ENCODE measurements at regions not wholly inside any gene's neighbourhood (a gene's known extent, or its start where the extent isn't known, plus 50 kb on each side); places are given as distances from the start of the nearest gene placed in this dataset.

- TF ChIP-seq CTCF (IDR thresholded peaks at IDR 0.05): no peak
- no peak for TF ChIP-seq POLR2A (IDR thresholded peaks at IDR 0.05)
Measured at GRCh38 chr2:238510911-238511613, 84.3 kb downstream of the ASB1 start.
